Ishikawa (cell line): ENCODE measurements at regions not wholly inside any gene's neighbourhood (a gene's known extent, or its start where the extent isn't known, plus 50 kb on each side); places are given as distances from the start of the nearest gene placed in this dataset.

Experiments used
- CREB1 ChIP-seq: IDR thresholded peaks from 2 replicates; pipeline ENCODE4 v1.6.1; 2012; ENCODE audit warnings: low read depth
- RAD21 ChIP-seq: IDR thresholded peaks from 2 replicates; pipeline ENCODE4 v1.6.1; 2012; ENCODE audit warnings: low read depth
- TF ChIP-seq, protein P1 (sequence below): IDR thresholded peaks from 2 replicates; pipeline ENCODE4 v1.6.1; 2012

DNA sequence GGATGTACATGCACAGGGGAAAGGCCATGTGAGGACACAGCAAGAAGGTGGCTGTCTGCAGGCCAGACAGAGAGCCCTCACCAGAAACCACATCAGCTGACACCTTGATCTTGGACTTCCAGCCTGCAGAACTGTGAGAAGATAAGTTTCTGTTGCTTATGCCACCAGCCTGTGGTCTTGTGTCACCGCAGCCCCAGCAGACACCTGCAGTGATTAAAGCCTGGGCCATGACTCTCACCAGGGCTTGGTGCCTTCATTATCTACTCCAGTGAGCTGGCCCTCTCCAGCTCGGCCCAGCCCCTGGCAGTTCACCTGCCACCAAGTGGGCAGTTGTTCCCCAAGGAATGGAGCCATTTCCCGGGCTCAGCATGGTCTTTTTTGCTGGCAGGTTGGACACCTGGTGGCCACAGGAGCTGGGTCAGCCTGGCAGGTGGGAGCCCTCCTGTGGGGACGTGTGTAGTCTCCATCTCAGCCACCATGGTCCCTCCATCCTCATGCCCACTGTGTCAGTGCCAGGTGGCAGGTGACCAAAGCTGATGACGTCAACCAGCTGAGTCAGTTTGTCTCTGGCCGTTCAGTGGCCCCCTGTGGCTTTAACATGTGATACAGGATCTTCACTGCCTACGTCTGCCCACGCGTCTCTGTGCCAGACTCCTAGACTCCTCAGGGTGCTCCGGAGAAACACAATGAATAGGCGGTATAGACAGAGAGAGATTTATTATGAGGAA lies 99.9 kb upstream of the PPP1R26 start:
- TF ChIP-seq CREB1 (no peak), RAD21 (no peak)
- TF ChIP-seq, protein P1, sequence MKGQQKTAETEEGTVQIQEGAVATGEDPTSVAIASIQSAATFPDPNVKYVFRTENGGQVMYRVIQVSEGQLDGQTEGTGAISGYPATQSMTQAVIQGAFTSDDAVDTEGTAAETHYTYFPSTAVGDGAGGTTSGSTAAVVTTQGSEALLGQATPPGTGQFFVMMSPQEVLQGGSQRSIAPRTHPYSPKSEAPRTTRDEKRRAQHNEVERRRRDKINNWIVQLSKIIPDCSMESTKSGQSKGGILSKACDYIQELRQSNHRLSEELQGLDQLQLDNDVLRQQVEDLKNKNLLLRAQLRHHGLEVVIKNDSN = peak; percentile 45; the same call in 1 of the 2 replicates
